Motor neuron (in vitro differentiated cells): ENCODE measurements at regions not wholly inside any gene's neighbourhood (a gene's known extent, or its start where the extent isn't known, plus 50 kb on each side); places are given as distances from the start of the nearest gene placed in this dataset.
A peak's percentile ranks its signal among the peaks of the same experiment; 100 is the strongest.

Experiments
- ATAC-seq, 8 experiments: fragments of 200-7000 bp; cut with Tn5 transposase; replicated peaks in 6 of 8; 2 replicates each; pipeline ENCODE4 v1.8.0; 2021; ENCODE audit warnings: mild to moderate bottlenecking in 8 of 8, moderate library complexity in 8 of 8
- H3K27ac ChIP-seq, 2 donors: fragments of 250-450 bp; sonication (Bioruptor Pico); 2 replicates each; pipeline ENCODE4 v1.9.0; 2021; ENCODE audit warnings: antibody characterized with exemption in 2 of 2, mild to moderate bottlenecking in 2 of 2, moderate library complexity in 1 of 2
- H3K4me1 ChIP-seq, 2 donors: fragments of 250-450 bp; sonication (Bioruptor Pico); replicated peaks in 1 of 2; 2 replicates each; pipeline ENCODE4 v1.6.1; 2021; ENCODE audit warnings: antibody characterized with exemption in 2 of 2, mild to moderate bottlenecking in 2 of 2, moderate library complexity in 1 of 2
- H3K4me3 ChIP-seq, 5 donors: fragments of 250-450 bp; sonication (Bioruptor Pico); 2 replicates each; pipeline ENCODE4 v1.9.0; 2021; ENCODE audit warnings: antibody characterized with exemption in 5 of 5, mild to moderate bottlenecking in 5 of 5, moderate library complexity in 4 of 5
- WGBS, 10 experiments: fragments of 450-650 bp; shearing (Covaris generic); methylation state at CpG; one replicate each; pipeline ENCODE4 v1.0.0; 2022; 5-methylcytosine and 5-hydroxymethylcytosine counted together
- in situ Hi-C, 9 experiments: fragments of 400-800 bp; cut with MboI; loops; one replicate each; pipeline ENCODE4 v1.15.0; 2021; ENCODE audit warnings: low sequenced_read_pairs in 9 of 9, low pct_unique_long_range_greater_than_20kb in 2 of 9; ENCODE audit not compliant: unreplicated experiment in 9 of 9

DNA sequence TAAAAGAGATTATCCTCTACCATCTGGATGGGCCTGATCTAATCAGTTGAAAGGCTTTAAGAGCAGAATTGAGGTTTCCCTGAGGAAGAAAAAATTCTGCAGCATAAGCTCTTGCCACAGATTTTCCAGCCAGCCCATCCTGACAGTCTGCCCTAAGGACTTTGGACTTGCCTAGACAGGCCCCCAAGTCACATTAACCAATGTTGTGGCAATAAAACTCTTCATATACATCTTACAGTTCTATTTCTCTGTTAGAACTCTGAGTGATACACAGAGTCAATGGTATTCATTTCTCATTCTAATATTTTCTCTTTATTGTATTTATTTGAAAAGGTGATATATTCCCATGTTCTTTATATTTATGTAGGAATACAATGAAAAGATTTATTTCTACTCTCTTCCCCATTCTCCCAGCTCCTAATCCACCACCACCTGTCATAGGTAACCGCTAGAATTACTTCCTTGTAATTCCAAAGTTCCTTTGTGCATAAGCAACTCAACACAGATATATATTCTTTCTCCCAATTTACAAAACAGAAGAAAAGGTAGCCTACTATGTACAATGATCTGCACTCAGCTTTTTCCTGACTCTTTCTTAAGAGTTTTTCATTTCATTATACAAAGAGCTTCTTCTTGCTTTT is 182.1 kb downstream of the CAPZA3 start:
- 38 to 100% (median 100%) methylated on average over 1 of the region's 1 CpG for WGBS, 10 experiments
- Histone ChIP-seq H3K4me3 (no peak overlapping the region), H3K4me1 (peaks cover 0 to 5% of the 10 kb centered on the region in 2 donors), H3K27ac (no peak overlapping the region)
- in situ Hi-C loops = no loop called here
- ATAC-seq = no peak

DNA sequence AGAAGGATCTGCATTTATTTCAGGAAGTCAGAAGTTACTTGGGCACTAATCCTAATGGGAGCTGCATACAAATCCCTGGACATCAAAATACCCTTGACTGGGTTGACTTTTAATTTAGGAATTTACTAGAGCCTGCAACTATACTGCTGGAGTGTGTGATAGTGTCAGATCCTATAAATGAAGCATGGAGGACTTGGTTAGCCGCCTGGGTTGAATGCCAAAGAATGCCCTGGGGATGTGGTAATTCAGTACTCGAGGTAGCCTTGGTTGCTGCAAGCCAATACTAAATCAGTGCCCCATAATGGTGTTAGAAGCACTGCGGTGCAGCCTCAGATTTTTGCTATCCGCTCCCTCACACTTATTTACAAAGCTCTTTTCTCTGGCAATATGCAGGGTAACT is 184.9 kb downstream of the CAPZA3 start:
- in situ Hi-C loops = no loop called here
- Histone ChIP-seq H3K4me3 (no peak overlapping the region), H3K4me1 (no peaks in the 10 kb centered on the region), H3K27ac (no peak overlapping the region)
- no peak for ATAC-seq
- 40 to 100% (median 96%) methylated on average over 1 to 4 of the region's 4 CpGs; no CpG with 5 or more reads in 2 of the 10 experiments for WGBS, 10 experiments

- 61 to 100% (median 84%) methylated on average over 1 to 3 of the region's 3 CpGs; no CpG with 5 or more reads in 2 of the 10 experiments for WGBS, 10 experiments
- Histone ChIP-seq H3K4me1 (no peaks in the 10 kb centered on the region), H3K4me3 (no peak overlapping the region), H3K27ac (no peak overlapping the region)
- no peak for ATAC-seq
- in situ Hi-C loops = no loop called here
These were observed 185.8 kb downstream of the CAPZA3 start for GRCh38 chr12:18923721-18924120.

- in situ Hi-C loops = no loop called here
- Histone ChIP-seq H3K27ac (no peak overlapping the region), H3K4me1 (no peaks in the 10 kb centered on the region), H3K4me3 (no peak overlapping the region)
- ATAC-seq = no peak
- 64 to 95% (median 86%) methylated on average over 1 to 7 of the region's 7 CpGs; no CpG with 5 or more reads in 2 of the 10 experiments for WGBS, 10 experiments
These were observed 188.3 kb downstream of the CAPZA3 start for GRCh38 chr12:18926188-18926587.

DNA sequence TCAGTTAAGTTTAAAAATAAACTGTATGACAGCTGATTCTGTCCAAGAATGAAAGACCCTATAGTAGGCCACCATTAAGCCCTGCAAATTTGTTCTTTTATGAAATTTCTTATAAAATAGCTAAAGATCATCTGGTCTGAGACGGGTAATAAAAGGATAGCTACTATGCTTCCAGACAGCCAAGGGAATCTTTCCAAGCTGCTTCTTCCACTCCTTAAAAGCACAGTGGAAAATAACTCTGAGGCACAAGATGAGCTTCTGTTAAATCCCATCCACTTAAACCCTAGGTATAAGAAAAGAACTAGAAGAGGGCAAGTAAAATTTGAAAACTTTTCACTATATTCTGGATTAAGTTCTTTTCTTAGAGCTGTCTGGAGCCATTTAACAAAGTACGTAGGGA is 194.3 kb downstream of the CAPZA3 start:
- H3K4me1 ChIP-seq = no peaks in the 10 kb centered on the region
- in situ Hi-C loops = no loop called here
- H3K27ac ChIP-seq = no peak overlapping the region
- ATAC-seq = no peak
- 0 to 100% (median 67%) methylated on average over 1 to 2 of the region's 2 CpGs; no CpG with 5 or more reads in 1 of the 10 experiments for WGBS, 10 experiments
- no peak overlapping the region for H3K4me3 ChIP-seq

DNA sequence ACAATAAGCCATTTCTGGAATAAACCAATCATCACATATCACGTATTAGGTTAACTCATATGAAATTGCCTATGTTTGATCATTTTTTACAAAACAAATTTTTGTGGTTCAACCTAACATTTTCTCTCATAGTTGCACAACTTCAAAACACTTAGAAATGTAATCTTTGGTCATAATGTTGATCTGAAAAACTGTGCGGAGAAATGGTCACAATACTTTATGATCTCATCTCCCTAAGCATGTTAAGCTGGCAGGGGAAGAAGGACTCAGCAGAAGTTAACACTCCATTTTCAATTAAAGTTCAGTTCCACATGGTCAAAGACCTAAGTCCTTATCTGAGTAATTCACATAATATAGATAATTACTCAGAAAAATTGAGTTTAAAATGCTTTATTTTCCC is 194.8 kb downstream of the CAPZA3 start:
- Histone ChIP-seq H3K4me3 (no peak overlapping the region), H3K27ac (no peak overlapping the region), H3K4me1 (no peaks in the 10 kb centered on the region)
- in situ Hi-C loops = no loop called here
- WGBS, 10 experiments = 0 to 94% (median 31%) methylated on average over 1 to 2 of the region's 2 CpGs
- no peak for ATAC-seq

DNA sequence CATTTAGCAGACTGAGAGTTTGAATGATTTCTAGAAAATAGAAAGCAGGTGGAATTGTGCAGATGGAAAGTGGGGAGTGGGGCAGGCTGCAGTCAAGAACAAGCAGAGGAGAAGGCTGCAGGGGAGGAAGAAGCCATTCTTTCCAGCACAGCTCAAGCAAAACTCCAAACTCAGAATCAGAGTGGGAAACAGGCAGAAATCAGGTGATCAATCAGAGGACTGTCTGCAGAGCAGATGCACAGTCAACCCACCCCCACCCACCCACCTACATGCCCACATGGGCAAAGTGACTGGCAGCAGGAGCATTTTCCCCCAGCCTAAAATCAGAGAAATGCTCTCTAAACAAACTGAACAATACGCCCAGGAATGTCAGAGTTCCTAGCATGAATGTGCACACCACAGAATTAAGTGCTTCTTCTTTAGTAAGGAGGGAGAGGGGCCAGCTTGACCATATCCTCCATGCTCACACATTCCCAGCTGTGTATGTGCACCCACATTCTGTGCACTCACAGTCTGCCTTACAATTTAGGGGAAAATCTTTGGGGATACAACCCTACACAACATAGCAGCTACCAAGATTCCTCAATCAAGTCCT is 194.1 kb upstream of the PLEKHA5 start:
- in situ Hi-C loops = no loop called here
- Histone ChIP-seq H3K4me1 (no peaks in the 10 kb centered on the region), H3K4me3 (no peak overlapping the region), H3K27ac (no peak overlapping the region)
- 60 to 83% methylated on average over 1 of the region's 1 CpG; no CpG with 5 or more reads in 8 of the 10 experiments for WGBS, 10 experiments
- ATAC-seq = peak in 1 of 8 experiments; percentile 42

GRCh38 chr12:18939051-18939450 is 190.5 kb upstream of the PLEKHA5 start:
- Histone ChIP-seq H3K27ac (no peak overlapping the region), H3K4me1 (peaks cover 0 to 3% of the 10 kb centered on the region in 2 donors), H3K4me3 (no peak overlapping the region)
- WGBS, 10 experiments = 58 to 100% (median 61%) methylated on average over 1 of the region's 1 CpG; no CpG with 5 or more reads in 6 of the 10 experiments
- peak in 1 of 8 experiments; percentile 54 for ATAC-seq
- in situ Hi-C loops = no loop called here

- Histone ChIP-seq H3K4me3 (no peak overlapping the region), H3K4me1 (peaks cover 0 to 3% of the 10 kb centered on the region in 2 donors), H3K27ac (no peak overlapping the region)
- ATAC-seq = no peak
- in situ Hi-C loops = no loop called here
- WGBS, 10 experiments = 13 to 94% (median 52%) methylated on average over 1 to 2 of the region's 2 CpGs; no CpG with 5 or more reads in 1 of the 10 experiments
These were observed 186.9 kb upstream of the PLEKHA5 start for GRCh38 chr12:18942669-18943068.

GRCh38 chr12:18943200-18943599 is 186.3 kb upstream of the PLEKHA5 start:
- 23 to 100% (median 67%) methylated on average over 1 to 5 of the region's 5 CpGs for WGBS, 10 experiments
- in situ Hi-C loops = no loop called here
- ATAC-seq = no peak
- Histone ChIP-seq H3K27ac (no peak overlapping the region), H3K4me1 (peaks cover 0 to 3% of the 10 kb centered on the region in 2 donors), H3K4me3 (no peak overlapping the region)

GRCh38 chr12:18946106-18946505 is 183.4 kb upstream of the PLEKHA5 start:
- 67 to 100% (median 89%) methylated on average over 2 to 5 of the region's 5 CpGs for WGBS, 10 experiments
- in situ Hi-C loops = no loop called here
- H3K4me3 ChIP-seq = no peak overlapping the region
- H3K27ac ChIP-seq = no peak overlapping the region
- H3K4me1 ChIP-seq = peaks cover 1 to 6% of the 10 kb centered on the region in 2 donors
- ATAC-seq = no peak

DNA sequence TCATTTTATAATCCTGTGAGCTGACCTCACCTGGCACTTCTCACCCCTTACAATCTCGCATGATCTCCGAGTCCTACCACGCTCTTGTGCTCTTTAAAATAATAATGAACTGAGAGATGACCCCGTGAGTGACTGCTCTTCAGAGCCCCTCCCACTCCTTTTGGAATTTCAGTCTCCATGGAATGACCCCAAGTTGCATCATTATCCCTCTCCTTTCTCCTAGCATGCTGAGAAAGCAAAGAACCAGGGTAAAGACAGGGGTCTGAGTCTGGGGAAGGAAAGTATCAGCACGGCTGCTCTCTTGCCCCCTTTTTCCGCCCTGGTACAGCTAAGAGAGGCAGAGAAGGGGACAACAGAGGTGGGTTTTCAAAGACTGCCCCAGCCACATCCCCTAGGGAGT is 178.3 kb upstream of the PLEKHA5 start:
- Histone ChIP-seq H3K4me3 (no peak overlapping the region), H3K4me1 (peaks cover 9 to 24% of the 10 kb centered on the region in 2 donors), H3K27ac (peak overlapping the region; percentile 43 to 63)
- ATAC-seq = peak in 4 of 8 experiments; percentile 16 to 62 (median 42)
- in situ Hi-C loops = no loop called here
- 29 to 91% (median 59%) methylated on average over 2 to 6 of the region's 6 CpGs; no CpG with 5 or more reads in 2 of the 10 experiments for WGBS, 10 experiments

- Histone ChIP-seq H3K4me1 (peaks cover 9 to 24% of the 10 kb centered on the region in 2 donors), H3K27ac (no peak overlapping the region), H3K4me3 (no peak overlapping the region)
- in situ Hi-C loops = no loop called here
- ATAC-seq = peak in 3 of 8 experiments; percentile 44 to 95 (median 68)
- WGBS, 10 experiments = 0 to 100% (median 72%) methylated on average over 1 of the region's 1 CpG; no CpG with 5 or more reads in 2 of the 10 experiments
These were observed 176.0 kb upstream of the PLEKHA5 start for GRCh38 chr12:18953505-18953904.
